ENCODE measurements at regions not wholly inside any gene's neighbourhood (a gene's known extent, or its start where the extent isn't known, plus 50 kb on each side); places are given as distances from the start of the nearest gene placed in this dataset.

- TF ChIP-seq CTCF (IDR thresholded peaks at IDR 0.05; ENCODE audit: insufficient read depth, low read depth, low read length), result no peak
- no peak overlapping the region for H3K4me3 ChIP-seq (ENCODE audit: low read depth, low read length)
- DNase-seq (ENCODE audit: low read depth), result no peak
Measured at GRCh38 chr9:134967547-134967930, 49.8 kb upstream of the FCN1 start.

- TF ChIP-seq CTCF (IDR thresholded peaks at IDR 0.05; ENCODE audit: insufficient read depth, low read depth, low read length), result no peak
- no peak for DNase-seq (ENCODE audit: low read depth)
Measured at GRCh38 chr9:134968011-134968822, 50.5 kb upstream of the FCN1 start.

GRCh38 chr9:134968823-134969090 is 51.0 kb upstream of the FCN1 start:
- no peak for DNase-seq (ENCODE audit: low read depth)
- H3K4me3 ChIP-seq (ENCODE audit: low read depth, low read length), result no peak overlapping the region
- TF ChIP-seq CTCF (IDR thresholded peaks at IDR 0.05; ENCODE audit: insufficient read depth, low read depth, low read length), result no peak

More at GRCh38 chr9:134968011-134968822, 50.5 kb upstream of the FCN1 start:
- H3K4me3 ChIP-seq (ENCODE audit: low read depth, low read length), result no peak overlapping the region

GRCh38 chr9:134969156-134970045 is 51.7 kb upstream of the FCN1 start:
- TF ChIP-seq CTCF (IDR thresholded peaks at IDR 0.05; ENCODE audit: insufficient read depth, low read depth, low read length), result no peak
- no peak for DNase-seq (ENCODE audit: low read depth)
- H3K4me3 ChIP-seq (ENCODE audit: low read depth, low read length), result no peak overlapping the region

GRCh38 chr9:134970198-134970597 is 52.5 kb upstream of the FCN1 start:
- H3K4me3 ChIP-seq (ENCODE audit: low read depth, low read length), result no peak overlapping the region
- DNase-seq (ENCODE audit: low read depth), result no peak
- TF ChIP-seq CTCF (IDR thresholded peaks at IDR 0.05; ENCODE audit: insufficient read depth, low read depth, low read length), result no peak

GRCh38 chr9:134970719-134971118 is 53.0 kb upstream of the FCN1 start:
- no peak overlapping the region for H3K4me3 ChIP-seq (ENCODE audit: low read depth, low read length)
- no peak for DNase-seq (ENCODE audit: low read depth)
- TF ChIP-seq CTCF (IDR thresholded peaks at IDR 0.05; ENCODE audit: insufficient read depth, low read depth, low read length), result no peak

Data from fibroblast of villous mesenchyme (primary cell).